ENCODE measurements at regions not wholly inside any gene's neighbourhood (a gene's known extent, or its start where the extent isn't known, plus 50 kb on each side); places are given as distances from the start of the nearest gene placed in this dataset.

DNA sequence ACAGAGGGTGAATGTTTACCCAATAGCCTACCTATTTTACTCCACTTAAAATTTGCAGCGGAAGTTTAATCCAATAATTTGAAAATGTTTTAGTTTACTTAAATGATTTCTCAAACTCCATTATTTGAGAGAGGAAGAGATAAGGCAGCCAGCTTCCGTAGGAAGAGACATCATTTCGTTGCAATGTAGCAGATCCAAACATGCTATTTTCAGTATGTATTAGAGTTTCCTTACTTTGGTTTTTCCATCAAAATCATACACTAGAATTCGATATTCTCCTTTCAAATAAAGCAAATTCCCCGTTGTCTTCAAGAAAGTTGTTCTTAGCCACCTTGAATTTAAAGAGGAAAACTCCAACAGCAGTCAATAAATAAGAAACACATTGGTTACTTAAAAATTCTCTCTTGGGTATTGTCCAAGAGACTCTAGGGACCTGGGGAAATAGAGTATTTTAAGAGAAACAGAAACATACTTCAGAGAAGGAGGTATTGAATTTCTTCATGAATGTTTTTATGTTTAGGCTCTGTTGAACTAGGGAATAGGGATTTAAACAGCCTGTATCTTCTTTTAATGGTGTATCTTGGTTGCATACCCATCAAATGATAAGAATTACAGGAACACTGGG is 324.5 kb upstream of the GBE1 start:
- no peak for DNase-seq

DNA sequence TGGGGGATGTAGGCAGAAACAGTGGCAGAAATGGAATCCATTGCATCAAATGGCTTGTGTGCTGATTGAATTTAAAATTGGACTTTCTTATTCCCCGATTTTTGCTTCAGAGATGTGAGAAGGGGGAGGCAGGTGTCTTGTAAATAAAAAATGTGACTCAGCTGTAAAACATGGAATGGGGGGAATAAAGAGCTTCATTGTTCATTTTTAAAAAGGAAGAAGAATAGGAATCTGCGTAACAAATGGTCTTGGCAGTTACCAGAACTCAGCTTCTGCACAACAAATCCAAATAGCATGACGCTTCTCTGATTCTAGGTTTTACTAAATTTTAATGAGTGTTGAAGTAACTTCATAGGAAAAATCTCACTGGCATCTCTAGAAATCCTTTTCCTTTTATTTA is 323.9 kb upstream of the GBE1 start:
- DNase-seq, result no peak

DNA sequence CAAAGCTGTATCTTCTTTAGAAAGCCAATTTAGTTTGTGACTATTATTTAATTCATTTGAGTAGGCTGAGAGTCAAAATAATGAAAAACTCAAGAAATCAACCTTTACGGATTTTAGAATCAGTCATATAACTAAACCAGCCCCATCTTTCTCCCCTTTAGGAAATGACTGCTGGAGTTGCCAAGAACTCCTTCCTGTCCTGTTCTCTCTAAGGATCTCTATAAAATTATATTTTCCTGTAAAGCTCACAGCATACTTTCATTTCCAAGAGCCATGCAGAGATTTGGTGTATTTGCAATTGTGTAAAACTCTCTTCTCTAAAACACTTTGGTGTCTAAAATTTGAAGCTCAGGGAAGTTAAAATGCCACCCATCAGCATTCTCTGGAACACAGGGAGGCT is 323.4 kb upstream of the GBE1 start:
- DNase-seq, result no peak

DNA sequence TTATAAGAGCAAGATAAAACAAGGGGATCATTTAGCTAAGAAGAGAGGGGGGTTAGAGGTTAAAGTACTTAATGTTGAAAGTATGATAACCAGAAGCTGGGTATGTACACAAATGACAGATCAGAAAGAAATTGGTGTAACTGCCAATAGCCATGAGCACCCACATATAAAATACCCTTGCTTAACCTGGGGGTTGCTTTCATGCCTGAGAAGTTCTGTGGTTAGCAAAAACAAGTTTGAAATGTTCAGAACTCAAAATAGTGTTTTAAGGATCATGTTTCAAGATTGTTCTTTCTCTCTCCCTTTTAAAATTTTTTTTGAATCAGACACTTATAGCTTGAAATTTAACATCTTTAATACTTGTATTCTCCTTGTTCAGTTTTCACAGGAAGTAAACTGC is 321.4 kb upstream of the GBE1 start:
- DNase-seq, result no peak

DNA sequence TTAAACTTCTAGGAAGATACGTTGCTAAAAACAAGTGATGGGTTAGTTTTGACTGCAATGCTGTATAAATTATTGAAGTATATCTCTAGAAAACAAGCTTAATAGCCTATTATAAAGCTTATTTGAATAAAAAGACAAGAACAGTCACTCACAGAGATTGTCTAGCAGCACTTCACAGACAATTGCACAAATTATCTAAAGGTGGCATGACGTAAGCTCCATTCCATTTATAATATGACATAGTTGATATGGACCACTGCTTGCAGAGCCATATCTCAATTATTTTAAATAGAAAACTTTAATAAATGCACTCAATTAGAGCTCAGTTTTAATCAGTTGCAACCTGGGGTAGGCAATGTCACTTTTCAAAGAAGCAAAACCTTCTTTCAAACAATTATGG is 319.9 kb upstream of the GBE1 start:
- DNase-seq, result no peak

DNA sequence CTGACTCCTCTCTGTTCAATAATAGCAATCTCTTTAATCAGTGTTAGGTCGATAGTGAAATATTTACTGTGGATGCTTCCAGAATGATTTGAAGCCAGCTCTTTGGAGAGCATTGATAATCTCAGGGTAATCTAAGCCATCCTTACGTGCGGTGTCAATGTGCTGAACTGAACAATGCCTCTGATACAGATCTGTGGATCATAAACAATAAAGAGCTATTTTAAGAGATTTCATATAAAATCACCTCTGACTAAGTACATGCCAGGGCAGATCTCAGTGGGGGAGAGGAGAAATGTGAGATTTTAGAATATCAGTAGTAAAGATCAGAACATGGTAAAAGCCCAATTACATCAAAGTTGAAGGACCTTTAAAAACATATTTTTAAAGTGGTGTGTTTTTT is 319.3 kb upstream of the GBE1 start:
- no peak for DNase-seq

DNA sequence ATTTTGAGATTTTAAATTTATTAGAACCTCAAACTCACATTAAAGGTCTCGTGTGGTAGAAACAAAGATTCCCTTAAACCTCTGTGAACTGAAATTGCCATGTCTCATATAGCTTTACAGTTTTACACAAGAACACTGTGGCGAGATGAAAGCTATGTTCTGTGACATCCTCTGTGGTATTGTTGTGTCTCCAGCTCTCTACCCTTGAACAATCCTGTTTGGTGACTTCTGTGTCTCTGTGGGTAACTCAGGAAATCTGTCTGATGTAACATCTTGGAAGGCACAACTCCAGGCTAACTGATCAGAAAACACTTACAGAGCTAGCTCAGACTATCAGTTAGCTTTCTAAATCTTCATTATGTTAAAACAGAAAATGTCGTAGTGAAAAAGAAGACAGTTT is 318.8 kb upstream of the GBE1 start:
- no peak for DNase-seq

DNA sequence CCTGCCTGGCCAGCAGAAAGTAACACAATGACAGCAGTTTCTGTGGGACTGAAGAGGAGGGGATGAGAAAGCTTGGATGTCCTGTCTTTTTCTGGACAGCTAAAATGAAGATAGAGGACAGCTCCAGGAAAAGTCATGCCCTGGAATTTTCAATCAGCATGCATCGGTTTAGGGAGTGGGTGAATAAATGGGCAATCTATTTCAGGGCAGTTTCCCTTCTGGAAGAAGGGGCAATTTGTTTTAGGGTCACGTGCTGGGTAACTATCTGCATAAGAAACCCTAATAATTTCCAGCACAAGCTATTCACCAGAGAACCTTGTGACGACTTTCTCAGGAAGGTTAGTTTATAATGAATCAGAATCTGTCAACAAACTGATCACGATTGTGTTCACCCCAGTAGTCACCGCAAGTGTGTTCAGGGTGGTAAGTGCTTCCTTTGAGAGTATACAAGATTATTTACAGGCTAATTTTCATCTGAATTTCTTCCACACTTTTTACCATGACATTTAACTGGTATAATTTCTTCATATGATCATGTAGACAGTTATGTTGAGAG is 318.0 kb upstream of the GBE1 start:
- no peak for DNase-seq

DNA sequence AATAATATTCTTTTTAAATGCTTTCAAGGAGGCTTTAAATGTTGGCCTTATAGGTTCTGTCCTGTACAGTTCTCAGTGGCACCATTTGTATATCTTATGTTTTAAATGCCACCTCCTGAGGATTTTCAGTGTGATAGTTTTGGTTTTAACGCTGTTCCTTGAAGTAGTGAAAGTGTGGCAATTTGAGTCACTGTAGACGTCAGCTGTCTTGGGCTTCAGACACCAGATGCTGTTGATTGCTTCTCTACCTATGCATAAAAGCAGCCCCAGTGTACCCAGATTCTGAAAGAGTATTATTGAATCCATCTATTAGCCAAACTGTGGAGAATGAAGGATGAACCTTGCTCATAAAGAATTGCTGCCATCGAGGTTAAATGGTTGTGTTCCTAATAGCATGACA is 316.8 kb upstream of the GBE1 start:
- no peak for DNase-seq

DNA sequence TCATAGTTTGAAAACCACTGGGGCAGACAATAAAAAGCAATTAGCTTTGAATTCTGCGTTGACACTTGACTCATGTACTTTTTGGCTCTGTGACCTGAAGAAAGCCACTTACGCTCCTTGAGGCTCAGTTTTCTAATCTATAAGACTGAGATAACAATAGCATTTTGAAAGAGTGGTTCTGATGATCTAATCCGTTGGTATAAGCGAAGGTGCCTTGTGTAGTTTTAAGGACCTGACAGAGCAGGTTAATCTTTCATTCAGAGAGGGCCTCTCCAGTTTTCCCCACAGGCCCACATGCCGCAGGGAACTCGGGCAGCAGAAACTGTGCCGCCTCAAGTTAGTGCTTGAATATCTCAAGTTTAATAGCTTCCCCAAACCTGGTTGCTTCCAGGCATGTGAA is 306.0 kb upstream of the GBE1 start:
- DNase-seq, result no peak

DNA sequence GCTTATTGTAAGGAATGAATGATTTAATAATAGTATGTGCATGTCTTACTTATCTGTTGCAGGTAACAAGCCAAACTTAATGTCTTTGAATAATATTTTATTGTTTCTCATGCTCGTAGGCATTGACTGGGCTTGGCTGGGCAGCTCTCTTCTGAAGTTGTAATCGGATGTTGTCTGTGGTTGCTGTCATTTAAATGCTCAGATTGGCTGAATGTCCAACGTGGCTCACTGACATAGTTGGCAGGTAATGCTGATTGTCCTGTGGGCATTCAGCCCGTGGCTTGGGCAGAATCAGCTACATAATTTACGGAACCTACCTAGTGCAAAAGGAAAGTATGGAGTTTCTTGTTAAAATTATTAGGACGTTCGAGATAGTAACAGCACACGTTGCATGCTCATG is 297.4 kb upstream of the GBE1 start:
- DNase-seq, result no peak

DNA sequence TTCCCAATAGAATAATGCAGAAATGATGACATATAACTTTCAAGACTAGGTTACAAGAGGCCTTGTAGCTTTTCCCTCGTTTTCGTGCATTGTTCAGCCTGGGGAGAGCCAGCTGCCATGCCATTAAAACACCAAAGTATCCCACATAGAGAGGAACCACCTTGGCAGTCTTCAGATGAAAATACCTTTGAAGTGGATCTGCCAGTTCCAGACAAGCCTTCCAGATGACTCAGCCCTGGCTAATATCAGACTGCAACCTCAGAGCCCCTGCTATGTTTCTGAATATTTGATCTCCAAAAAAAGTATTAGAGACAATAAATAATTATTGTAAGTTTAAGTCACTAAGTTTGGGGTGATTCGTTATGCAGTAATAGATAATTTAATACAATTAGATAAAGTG is 294.3 kb upstream of the GBE1 start:
- DNase-seq, result no peak

DNA sequence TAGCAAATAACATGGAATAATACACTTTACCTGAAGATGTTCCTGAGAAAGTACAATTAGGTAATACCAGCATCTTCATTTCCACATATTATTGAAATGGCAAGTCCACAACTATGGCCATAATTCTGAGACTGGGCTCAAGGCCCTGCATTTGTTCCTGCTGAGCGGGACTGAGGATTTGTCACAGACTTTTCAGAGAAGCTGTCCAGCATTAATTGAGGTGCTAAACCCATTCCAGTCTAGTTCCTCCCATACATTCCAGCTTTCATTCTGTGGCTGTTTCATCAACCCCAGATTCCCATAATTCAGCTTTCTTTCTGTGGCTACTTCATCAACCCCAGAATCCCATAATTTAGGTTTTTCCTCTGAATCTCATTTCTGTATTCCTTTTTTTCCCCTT is 293.4 kb upstream of the GBE1 start:
- DNase-seq, result no peak

DNA sequence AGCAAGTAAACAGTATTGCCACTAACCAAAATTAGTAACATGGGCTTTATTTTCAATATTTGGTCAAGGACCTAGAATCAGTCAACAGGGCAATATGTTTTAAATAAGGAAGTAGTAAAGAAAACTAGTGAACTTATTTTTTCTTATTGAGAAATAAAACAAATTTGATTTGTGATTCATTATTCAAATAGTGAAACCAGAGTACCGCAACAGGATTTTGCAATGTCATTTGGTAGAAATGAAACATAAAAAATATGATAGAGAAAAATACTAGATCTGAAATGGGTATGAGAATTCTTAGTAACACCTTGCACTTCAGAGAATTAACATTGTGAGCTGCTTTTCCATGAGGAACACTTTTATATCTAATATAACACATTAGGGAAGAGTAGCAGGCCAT is 291.8 kb upstream of the GBE1 start:
- DNase-seq, result no peak

DNA sequence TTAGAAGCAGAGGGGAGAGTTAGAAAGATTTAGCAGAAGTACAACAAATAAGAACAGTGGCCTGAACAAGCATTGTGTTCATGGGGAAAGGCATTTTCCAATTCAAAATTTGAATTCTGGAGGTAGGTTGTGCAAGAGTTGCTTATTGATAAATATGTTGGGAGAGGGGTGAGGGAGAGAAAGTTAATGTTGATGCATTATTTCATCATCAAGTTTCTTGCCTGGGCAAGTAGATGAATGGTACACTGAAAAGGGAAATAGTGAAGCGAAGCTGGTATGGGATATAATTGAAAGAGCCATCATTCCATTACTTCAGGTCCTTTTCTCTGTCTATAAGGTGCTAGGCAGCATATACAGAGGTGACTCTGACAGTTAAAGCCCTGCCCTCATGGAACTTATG is 288.9 kb upstream of the GBE1 start:
- DNase-seq, result no peak

DNA sequence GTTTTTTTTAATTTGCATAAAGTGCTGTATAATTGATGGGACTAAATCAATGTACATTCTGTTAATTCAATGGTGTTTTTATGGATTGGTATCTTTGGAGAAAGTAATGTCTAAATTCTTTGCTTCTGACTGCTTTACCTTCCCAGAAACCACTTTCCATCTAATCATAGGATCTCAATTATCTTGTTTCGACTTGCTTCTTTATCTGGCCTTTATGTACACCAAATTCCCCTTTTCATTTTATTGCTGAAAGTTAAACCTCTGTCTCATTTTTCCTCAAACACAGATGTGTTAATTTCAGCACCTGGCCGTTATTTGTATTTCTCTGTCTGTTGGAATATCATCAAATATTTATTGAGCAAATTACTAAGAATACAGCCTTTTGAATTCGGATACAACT is 287.3 kb upstream of the GBE1 start:
- DNase-seq, result no peak

DNA sequence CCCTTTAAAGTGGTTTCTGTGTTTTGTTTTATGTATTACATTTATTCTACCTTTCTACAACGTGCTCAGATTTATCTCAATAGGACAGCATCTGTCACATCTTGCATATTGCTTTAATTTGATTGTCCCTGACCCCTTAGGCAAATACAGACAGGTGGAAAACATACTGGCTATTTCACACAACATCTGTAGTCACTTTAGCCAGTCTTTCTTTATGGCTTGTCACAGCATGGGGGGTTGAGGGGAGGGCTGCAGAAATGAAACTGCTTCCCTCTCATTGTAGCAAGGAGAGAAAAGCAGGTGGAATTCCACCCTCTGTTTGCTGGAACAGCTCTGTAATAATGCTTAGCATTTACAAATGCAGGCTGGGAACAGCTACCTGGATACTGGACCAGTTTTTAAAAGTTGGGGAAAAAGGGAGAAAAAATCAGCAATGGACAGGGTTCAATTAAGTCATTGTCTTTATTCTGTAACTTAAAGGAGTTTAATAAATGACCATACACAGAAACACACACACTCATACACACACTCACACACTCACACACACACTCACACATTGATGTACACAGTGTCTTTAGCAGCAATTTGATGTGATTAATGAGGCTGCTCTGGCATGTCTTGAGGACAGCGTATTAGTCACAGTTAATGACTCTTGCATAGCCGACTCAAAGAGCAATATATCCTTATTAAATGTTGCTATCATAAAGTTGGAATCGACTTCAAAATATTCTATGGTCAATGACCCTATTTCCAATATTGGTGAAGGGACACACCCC is 283.7 kb upstream of the GBE1 start:
- DNase-seq, result peak; percentile 34

DNA sequence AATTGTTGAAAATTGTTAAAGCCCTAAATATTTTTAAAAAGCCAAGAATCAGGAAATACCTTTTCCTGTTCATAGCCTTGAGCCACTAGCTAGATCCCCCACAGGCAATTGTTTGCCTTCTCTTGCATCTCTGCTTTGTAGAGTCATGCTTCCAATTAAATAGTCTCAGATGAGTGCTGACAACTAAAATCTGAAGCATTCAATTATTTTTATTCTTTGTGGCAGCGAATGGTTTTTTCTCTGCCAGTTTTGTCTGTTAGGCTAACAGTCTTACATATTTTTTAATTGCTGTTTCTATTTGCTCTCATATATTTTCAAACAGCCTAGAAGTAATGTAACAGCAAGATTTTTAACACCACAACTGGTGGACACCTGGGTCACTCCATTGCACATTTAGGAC is 277.1 kb upstream of the GBE1 start:
- no peak for DNase-seq

DNA sequence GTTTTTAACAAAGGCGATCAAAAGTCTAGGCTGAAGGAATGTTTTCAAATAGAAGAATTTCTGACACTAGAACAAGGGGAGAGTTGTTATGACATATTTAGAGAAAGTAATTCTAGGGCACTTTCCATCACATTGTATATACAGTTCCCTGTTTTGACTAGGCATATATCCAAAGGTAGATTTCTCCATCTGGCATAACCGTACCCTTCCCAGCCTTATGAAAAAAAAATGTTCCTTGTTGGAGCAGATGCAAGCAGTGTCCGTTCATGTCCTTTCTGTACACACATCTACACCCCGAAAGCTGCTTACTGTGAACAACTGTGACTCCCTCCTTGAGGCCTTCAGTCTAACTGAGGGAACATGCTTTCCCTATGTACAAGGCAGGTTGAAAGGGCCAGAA is 271.7 kb upstream of the GBE1 start:
- DNase-seq, result no peak

DNA sequence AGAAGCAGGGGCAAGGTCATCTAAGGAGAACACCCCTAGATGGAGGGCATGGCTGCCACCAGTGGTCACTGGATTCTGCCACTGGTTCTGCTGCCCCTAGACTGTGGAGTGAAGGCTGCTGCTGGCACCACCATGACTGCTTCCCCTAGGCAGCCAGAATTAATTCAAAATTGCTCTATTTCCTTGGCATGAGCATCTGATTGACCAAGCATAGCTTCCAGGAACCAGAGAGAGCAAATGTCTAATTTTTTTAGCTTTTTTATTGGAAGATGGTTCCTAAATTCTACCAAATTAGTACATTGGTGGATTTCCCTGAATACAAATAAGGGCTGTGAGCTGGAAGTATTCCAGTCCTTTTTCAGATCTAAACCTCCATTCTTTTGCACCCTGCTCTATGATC is 270.2 kb upstream of the GBE1 start:
- DNase-seq, result no peak

DNA sequence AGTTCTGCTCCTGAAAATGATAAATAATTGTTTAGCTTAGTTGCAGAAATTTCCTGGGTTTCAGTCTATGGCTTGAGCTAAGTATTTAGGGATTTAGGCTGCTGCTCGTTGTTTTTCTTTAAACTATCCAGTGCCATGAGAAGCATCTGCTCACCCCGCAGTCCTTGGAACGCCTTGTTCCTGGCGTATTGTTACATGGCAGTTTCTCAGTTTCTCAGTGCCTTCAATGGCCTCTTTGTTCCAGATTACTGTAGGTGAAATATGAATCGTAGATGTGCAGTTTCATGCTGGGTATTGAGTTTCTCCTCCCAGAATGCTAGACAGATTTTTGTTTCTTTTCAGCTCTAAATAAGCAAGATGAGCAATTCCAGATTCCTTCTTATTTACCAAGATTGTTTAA is 269.5 kb upstream of the GBE1 start:
- no peak for DNase-seq

DNA sequence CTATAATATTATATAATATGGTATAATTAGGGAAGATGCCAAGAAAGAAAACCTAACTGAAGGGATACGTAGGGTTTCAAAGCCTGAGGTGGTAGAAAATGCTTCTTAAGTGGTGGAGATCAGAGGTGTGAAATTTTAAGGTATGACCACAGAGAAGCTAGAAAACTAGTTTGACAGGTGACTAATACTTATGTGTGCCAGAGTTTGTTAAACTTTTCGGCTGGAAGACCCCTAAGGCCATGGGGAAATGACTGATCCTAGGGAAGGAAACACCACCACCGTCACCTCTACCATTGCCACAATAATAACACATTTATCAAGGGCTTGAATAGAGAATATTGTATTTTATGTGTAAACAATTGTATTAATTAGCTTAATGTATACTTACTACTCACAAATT is 261.4 kb upstream of the GBE1 start:
- no peak for DNase-seq

DNA sequence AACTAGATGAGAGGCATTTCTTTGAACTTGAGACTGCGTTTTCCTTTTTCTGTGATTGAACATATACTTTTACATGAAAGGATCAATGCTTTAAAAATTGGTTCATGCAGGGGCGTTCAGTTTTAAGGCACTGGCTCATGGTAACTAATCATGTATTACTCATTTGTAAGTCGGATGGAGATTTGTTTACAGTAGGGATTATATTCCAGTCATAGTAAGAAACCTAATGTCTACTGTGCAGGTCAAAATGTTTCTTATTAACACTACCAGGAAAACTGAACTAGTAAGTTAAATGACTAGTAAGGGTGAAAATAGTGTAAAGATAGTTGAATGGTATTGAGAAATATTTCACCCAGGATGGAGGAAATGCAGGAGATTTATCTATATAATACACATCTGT is 258.8 kb upstream of the GBE1 start:
- no peak for DNase-seq

DNA sequence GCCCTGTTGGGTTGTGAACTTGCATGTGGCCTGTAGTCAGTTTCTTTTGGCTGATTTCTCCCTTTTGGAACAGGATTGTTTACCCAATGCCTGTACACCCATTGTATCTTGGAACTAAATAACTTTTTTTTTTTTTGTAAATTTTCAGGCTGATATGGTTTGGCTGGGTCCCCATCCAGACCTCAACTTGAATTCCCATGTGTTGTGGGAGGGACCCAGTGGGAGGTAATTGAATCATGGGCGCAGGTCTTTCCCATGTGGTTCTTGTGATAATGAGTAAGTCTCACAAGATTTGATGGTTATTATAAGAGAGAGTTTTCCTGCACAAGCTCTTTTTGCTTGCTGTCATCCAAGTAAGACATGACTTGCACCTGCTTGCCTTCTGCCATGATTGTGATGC is 253.8 kb upstream of the GBE1 start:
- DNase-seq, result no peak
